ENCODE measurements at regions not wholly inside any gene's neighbourhood (a gene's known extent, or its start where the extent isn't known, plus 50 kb on each side); places are given as distances from the start of the nearest gene placed in this dataset.

- no peak for DNase-seq (ENCODE audit: low read depth, low spot score)
- Histone ChIP-seq H3K4me1 (ENCODE audit: insufficient read depth, insufficient read length) (no peaks in the 10 kb centered on the region), H3K36me3 (ENCODE audit: insufficient read depth, insufficient read length, low read length) (no peaks in the 10 kb centered on the region), H3K27me3 (ENCODE audit: insufficient read depth, insufficient read length) (no peaks in the 10 kb centered on the region), H3K9ac (ENCODE audit: insufficient read length, low read depth) (no peak overlapping the region), H3K4me3 (ENCODE audit: insufficient read length, low read depth) (no peak overlapping the region), H3K9me3 (ENCODE audit: insufficient read depth, low read length) (no peaks in the 10 kb centered on the region)
- TF ChIP-seq SUZ12 (IDR thresholded peaks at IDR 0.05; ENCODE audit: extremely low read depth, insufficient read depth, insufficient read length) = no peak
These were observed 64.8 kb upstream of the MAX start for GRCh38 chr14:65167072-65167645.

GRCh38 chr14:65168840-65169239 is 66.5 kb upstream of the MAX start:
- no peaks in the 10 kb centered on the region for H3K9me3 ChIP-seq (ENCODE audit: insufficient read depth, low read length)
- no peak overlapping the region for H3K4me3 ChIP-seq (ENCODE audit: insufficient read length, low read depth)
- no peaks in the 10 kb centered on the region for H3K27me3 ChIP-seq (ENCODE audit: insufficient read depth, insufficient read length)
- peaks cover under 1% of the 10 kb centered on the region for H3K4me1 ChIP-seq (ENCODE audit: insufficient read depth, insufficient read length)
- no peak for DNase-seq (ENCODE audit: low read depth, low spot score)
- no peak overlapping the region for H3K9ac ChIP-seq (ENCODE audit: insufficient read length, low read depth)
- no peaks in the 10 kb centered on the region for H3K36me3 ChIP-seq (ENCODE audit: insufficient read depth, insufficient read length, low read length)
- TF ChIP-seq ZNF274 (IDR thresholded peaks at IDR 0.05; ENCODE audit: low read depth, low read length) (no peak), YY1 (IDR thresholded peaks at IDR 0.05; ENCODE audit: insufficient read depth, insufficient read length) (no peak), SUZ12 (IDR thresholded peaks at IDR 0.05; ENCODE audit: extremely low read depth, insufficient read depth, insufficient read length) (no peak)

GRCh38 chr14:65169351-65169750 is 67.0 kb upstream of the MAX start:
- no peaks in the 10 kb centered on the region for H3K27me3 ChIP-seq (ENCODE audit: insufficient read depth, insufficient read length)
- no peak for DNase-seq (ENCODE audit: low read depth, low spot score)
- H3K36me3 ChIP-seq (ENCODE audit: insufficient read depth, insufficient read length, low read length) = no peaks in the 10 kb centered on the region
- H3K4me1 ChIP-seq (ENCODE audit: insufficient read depth, insufficient read length) = peaks cover 4% of the 10 kb centered on the region
- TF ChIP-seq YY1 (IDR thresholded peaks at IDR 0.05; ENCODE audit: insufficient read depth, insufficient read length) = no peak
- no peak for TF ChIP-seq ZNF274 (IDR thresholded peaks at IDR 0.05; ENCODE audit: low read depth, low read length)
- no peak for TF ChIP-seq SUZ12 (IDR thresholded peaks at IDR 0.05; ENCODE audit: extremely low read depth, insufficient read depth, insufficient read length)
- no peaks in the 10 kb centered on the region for H3K9me3 ChIP-seq (ENCODE audit: insufficient read depth, low read length)
- H3K9ac ChIP-seq (ENCODE audit: insufficient read length, low read depth) = no peak overlapping the region
- no peak overlapping the region for H3K4me3 ChIP-seq (ENCODE audit: insufficient read length, low read depth)

- H3K4me1 ChIP-seq (ENCODE audit: insufficient read depth, insufficient read length) = peaks cover 8% of the 10 kb centered on the region
- no peak for TF ChIP-seq ZNF274 (IDR thresholded peaks at IDR 0.05; ENCODE audit: low read depth, low read length)
- no peak overlapping the region for H3K9ac ChIP-seq (ENCODE audit: insufficient read length, low read depth)
- H3K9me3 ChIP-seq (ENCODE audit: insufficient read depth, low read length) = no peaks in the 10 kb centered on the region
- no peaks in the 10 kb centered on the region for H3K27me3 ChIP-seq (ENCODE audit: insufficient read depth, insufficient read length)
- no peak overlapping the region for H3K4me3 ChIP-seq (ENCODE audit: insufficient read length, low read depth)
- H3K36me3 ChIP-seq (ENCODE audit: insufficient read depth, insufficient read length, low read length) = no peaks in the 10 kb centered on the region
- no peak for DNase-seq (ENCODE audit: low read depth, low spot score)
These were observed 68.0 kb upstream of the MAX start for GRCh38 chr14:65170318-65170717.

GRCh38 chr14:65170768-65171507 is 68.6 kb upstream of the MAX start:
- H3K4me3 ChIP-seq (ENCODE audit: insufficient read length, low read depth) = peak overlapping the region; percentile 9
- peaks cover 8% of the 10 kb centered on the region for H3K4me1 ChIP-seq (ENCODE audit: insufficient read depth, insufficient read length)
- no peak for TF ChIP-seq ZNF274 (IDR thresholded peaks at IDR 0.05; ENCODE audit: low read depth, low read length)
- TF ChIP-seq SUZ12 (IDR thresholded peaks at IDR 0.05; ENCODE audit: extremely low read depth, insufficient read depth, insufficient read length) = no peak
- TF ChIP-seq YY1 (IDR thresholded peaks at IDR 0.05; ENCODE audit: insufficient read depth, insufficient read length) = no peak
- H3K9ac ChIP-seq (ENCODE audit: insufficient read length, low read depth) = no peak overlapping the region
- no peaks in the 10 kb centered on the region for H3K9me3 ChIP-seq (ENCODE audit: insufficient read depth, low read length)
- no peak for DNase-seq (ENCODE audit: low read depth, low spot score)
- no peaks in the 10 kb centered on the region for H3K27me3 ChIP-seq (ENCODE audit: insufficient read depth, insufficient read length)
- H3K36me3 ChIP-seq (ENCODE audit: insufficient read depth, insufficient read length, low read length) = no peaks in the 10 kb centered on the region

GRCh38 chr14:65173973-65174693 is 71.8 kb upstream of the MAX start:
- peak overlapping the region; percentile 3 for H3K4me3 ChIP-seq (ENCODE audit: insufficient read length, low read depth)
- H3K4me1 ChIP-seq (ENCODE audit: insufficient read depth, insufficient read length) = peaks cover 8% of the 10 kb centered on the region
- no peak overlapping the region for H3K9ac ChIP-seq (ENCODE audit: insufficient read length, low read depth)
- no peak for TF ChIP-seq SUZ12 (IDR thresholded peaks at IDR 0.05; ENCODE audit: extremely low read depth, insufficient read depth, insufficient read length)
- TF ChIP-seq YY1 (IDR thresholded peaks at IDR 0.05; ENCODE audit: insufficient read depth, insufficient read length) = no peak
- TF ChIP-seq ZNF274 (IDR thresholded peaks at IDR 0.05; ENCODE audit: low read depth, low read length) = no peak
- H3K27me3 ChIP-seq (ENCODE audit: insufficient read depth, insufficient read length) = no peaks in the 10 kb centered on the region
- no peaks in the 10 kb centered on the region for H3K9me3 ChIP-seq (ENCODE audit: insufficient read depth, low read length)
- no peak for DNase-seq (ENCODE audit: low read depth, low spot score)
- no peaks in the 10 kb centered on the region for H3K36me3 ChIP-seq (ENCODE audit: insufficient read depth, insufficient read length, low read length)

- H3K9ac ChIP-seq (ENCODE audit: insufficient read length, low read depth) = no peak overlapping the region
- no peaks in the 10 kb centered on the region for H3K36me3 ChIP-seq (ENCODE audit: insufficient read depth, insufficient read length, low read length)
- no peak for DNase-seq (ENCODE audit: low read depth, low spot score)
- peak overlapping the region; percentile 3 for H3K4me3 ChIP-seq (ENCODE audit: insufficient read length, low read depth)
- peaks cover 8% of the 10 kb centered on the region for H3K4me1 ChIP-seq (ENCODE audit: insufficient read depth, insufficient read length)
- H3K27me3 ChIP-seq (ENCODE audit: insufficient read depth, insufficient read length) = no peaks in the 10 kb centered on the region
- TF ChIP-seq SUZ12 (IDR thresholded peaks at IDR 0.05; ENCODE audit: extremely low read depth, insufficient read depth, insufficient read length) (no peak), ZNF274 (IDR thresholded peaks at IDR 0.05; ENCODE audit: low read depth, low read length) (no peak), YY1 (IDR thresholded peaks at IDR 0.05; ENCODE audit: insufficient read depth, insufficient read length) (no peak)
- H3K9me3 ChIP-seq (ENCODE audit: insufficient read depth, low read length) = no peaks in the 10 kb centered on the region
These were observed 72.5 kb upstream of the MAX start for GRCh38 chr14:65174783-65175182.
